K562 (cell line): ENCODE measurements at regions not wholly inside any gene's neighbourhood (a gene's known extent, or its start where the extent isn't known, plus 50 kb on each side); places are given as distances from the start of the nearest gene placed in this dataset.

Source experiments
- CC2D1A ChIP-seq: fragments of 450-650 bp; IDR thresholded peaks from 2 replicates; pipeline ENCODE4 v1.6.1; 2017; ENCODE audit warnings: mild to moderate bottlenecking
- CHAMP1 ChIP-seq: fragments of 450-650 bp; IDR thresholded peaks from 2 replicates; pipeline ENCODE4 v1.6.1; 2016; ENCODE audit warnings: mild to moderate bottlenecking
- DEAF1 ChIP-seq: fragments of 450-650 bp; formaldehyde crosslinking; IDR thresholded peaks from 2 replicates; pipeline ENCODE4 v1.4.0; 2020; ENCODE audit warnings: mild to moderate bottlenecking, moderate library complexity
- ETS2 ChIP-seq: IDR thresholded peaks from 2 replicates; pipeline ENCODE4 v1.6.1; 2016; ENCODE audit warnings: borderline replicate concordance, missing genetic modification characterization, mild to moderate bottlenecking, moderate library complexity, missing compliant biosample characterization; ENCODE audit not compliant: poor library complexity, severe bottlenecking
- EWSR1 ChIP-seq: fragments of 450-650 bp; IDR thresholded peaks from 2 replicates; pipeline ENCODE4 v1.6.1; 2018; ENCODE audit warnings: borderline replicate concordance, mild to moderate bottlenecking, low read depth, moderate library complexity; ENCODE audit not compliant: partially characterized antibody
- FOXM1 ChIP-seq, 2 experiments: fragments of 450-650 bp in 1 of 2; sonication (generic) in 1 of 2; formaldehyde crosslinking in 1 of 2; IDR thresholded peaks; 2 replicates each; pipeline versions ENCODE4 v1.6.1 to v1.9.0; 2017 to 2022; ENCODE audit warnings: low read depth in 2 of 2, mild to moderate bottlenecking in 2 of 2, missing genetic modification reagents in 1 of 2, moderate library complexity in 1 of 2
- KDM1A ChIP-seq, 2 experiments: fragments of 450-650 bp; IDR thresholded peaks; 2 replicates each; pipeline ENCODE4 v1.6.1; 2016; ENCODE audit warnings: mild to moderate bottlenecking in 2 of 2
- L3MBTL2 ChIP-seq: fragments of 450-650 bp; IDR thresholded peaks from 2 replicates; pipeline ENCODE4 v1.6.1; 2016; ENCODE audit warnings: mild to moderate bottlenecking, moderate library complexity
- NR2F6 ChIP-seq: fragments of 450-650 bp; formaldehyde crosslinking; IDR thresholded peaks from 2 replicates; pipeline ENCODE4 v1.4.0; 2020; ENCODE audit warnings: mild to moderate bottlenecking
- RBM25 ChIP-seq: fragments of 200-400 bp; formaldehyde crosslinking; IDR thresholded peaks from 2 replicates; pipeline ENCODE4 v1.6.1; 2018; ENCODE audit warnings: low read length, low read depth, moderate library complexity; ENCODE audit not compliant: severe bottlenecking
- RFX7 ChIP-seq: fragments of 250-450 bp; sonication (Bioruptor Pico); IDR thresholded peaks from 2 replicates; pipeline ENCODE4 v1.5.1; 2021; ENCODE audit warnings: mild to moderate bottlenecking
- SREBF2 ChIP-seq: sonication (generic); formaldehyde crosslinking; IDR thresholded peaks from 2 replicates; pipeline ENCODE4 v1.4.0; 2020; ENCODE audit warnings: mild to moderate bottlenecking, missing genetic modification reagents
- ZFP1 ChIP-seq: fragments of 450-650 bp; formaldehyde crosslinking; IDR thresholded peaks from 2 replicates; pipeline ENCODE4 v1.4.0; 2020; ENCODE audit warnings: mild to moderate bottlenecking, mixed read lengths
- ZNF197 ChIP-seq: fragments of 200-800 bp; sonication (Bioruptor generic); IDR thresholded peaks from 2 replicates; pipeline ENCODE4 v1.6.1; 2016; ENCODE audit warnings: low read depth, missing genetic modification characterization, missing compliant biosample characterization
- ZNF3 ChIP-seq: fragments of 250-450 bp; sonication (Bioruptor Pico); IDR thresholded peaks from 2 replicates; pipeline ENCODE4 v1.5.0; 2021; ENCODE audit warnings: mild to moderate bottlenecking, moderate library complexity
- ZNF311 ChIP-seq: fragments of 250-450 bp; sonication (Bioruptor Pico); IDR thresholded peaks from 2 replicates; pipeline ENCODE4 v1.4.0; 2020; ENCODE audit warnings: mild to moderate bottlenecking, moderate library complexity
- ZNF436 ChIP-seq: fragments of 250-450, 450-650 bp; sonication (Bioruptor Pico); formaldehyde crosslinking; IDR thresholded peaks from 2 replicates; pipeline ENCODE4 v1.7.0; 2020; ENCODE audit warnings: mild to moderate bottlenecking
- ZNF551 ChIP-seq: fragments of 250-450 bp; sonication (Bioruptor Pico); IDR thresholded peaks from 2 replicates; pipeline ENCODE4 v1.5.0; 2021; ENCODE audit warnings: mild to moderate bottlenecking, moderate library complexity
- ZNF717 ChIP-seq: fragments of 250-450 bp; sonication (Bioruptor Pico); IDR thresholded peaks from 2 replicates; pipeline ENCODE4 v1.5.0; 2021
- ZNF780A ChIP-seq: fragments of 250-450 bp; sonication (Bioruptor Pico); IDR thresholded peaks from 2 replicates; pipeline ENCODE4 v1.5.0; 2021; ENCODE audit warnings: mild to moderate bottlenecking

GRCh38 chr3:193845144-193845543, 252.1 kb downstream of the OPA1 start (continued):
- no peak for TF ChIP-seq DEAF1 (CRISPR knock-in tag)
- no peak for TF ChIP-seq ZNF197 (CRISPR knock-in tag)
- peak; percentile 42 for TF ChIP-seq RBM25
- no peak for TF ChIP-seq ZFP1 (CRISPR knock-in tag)
- no peak for TF ChIP-seq ZNF3 (CRISPR knock-in tag)
- TF ChIP-seq ZNF436 (CRISPR knock-in tag), result no peak
- TF ChIP-seq RFX7 (CRISPR knock-in tag), result no peak
- peak in 1 of 2 experiments; percentile 16; a peak in 1 of 4 replicates for TF ChIP-seq KDM1A (IDR thresholded peaks at IDR 0.05)
- no peak for TF ChIP-seq ZNF780A
- TF ChIP-seq ZNF551, result no peak
- TF ChIP-seq NR2F6, result no peak
- TF ChIP-seq L3MBTL2, result peak; percentile 20; the same call in 1 of the 2 replicates
- TF ChIP-seq ZNF717 (CRISPR knock-in tag), result no peak
- peak; percentile 57 for TF ChIP-seq CC2D1A
- TF ChIP-seq SREBF2 (CRISPR knock-in tag), result no peak
- TF ChIP-seq EWSR1, result no peak
- TF ChIP-seq FOXM1 (IDR thresholded peaks at IDR 0.05; ENCODE audit: low read depth), result no peak
- TF ChIP-seq FOXM1 (CRISPR knock-in tag; IDR thresholded peaks at IDR 0.05; ENCODE audit: low read depth), result no peak
- TF ChIP-seq ZNF311 (CRISPR knock-in tag), result peak; percentile 74
- TF ChIP-seq ETS2 (tag), result no peak
- TF ChIP-seq CHAMP1, result 0 out of 2 replicates have a peak, but pooled peaks have one; percentile 62
